ENCODE measurements at regions not wholly inside any gene's neighbourhood (a gene's known extent, or its start where the extent isn't known, plus 50 kb on each side); places are given as distances from the start of the nearest gene placed in this dataset.

DNA sequence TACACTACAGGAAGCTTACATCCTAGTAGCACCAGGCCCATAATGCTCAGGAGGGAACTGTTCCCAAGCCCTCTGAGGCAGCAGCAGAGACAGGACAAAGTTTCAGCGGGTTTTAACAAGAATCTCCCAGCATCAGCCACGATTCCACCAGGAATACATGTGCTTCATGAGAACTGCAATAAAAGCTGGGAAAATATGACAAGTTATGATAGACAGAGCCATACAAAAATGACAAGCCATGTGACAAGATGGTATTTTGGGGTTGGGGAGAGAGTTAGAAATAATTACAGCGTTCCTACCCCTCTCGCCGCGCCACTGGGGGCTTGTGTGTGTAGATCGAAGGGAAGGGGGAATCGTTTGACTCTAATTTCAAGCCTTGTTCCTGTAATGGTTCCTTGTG is 112.7 kb upstream of the CTBP2 start (continued):
- TF ChIP-seq, protein P1, sequence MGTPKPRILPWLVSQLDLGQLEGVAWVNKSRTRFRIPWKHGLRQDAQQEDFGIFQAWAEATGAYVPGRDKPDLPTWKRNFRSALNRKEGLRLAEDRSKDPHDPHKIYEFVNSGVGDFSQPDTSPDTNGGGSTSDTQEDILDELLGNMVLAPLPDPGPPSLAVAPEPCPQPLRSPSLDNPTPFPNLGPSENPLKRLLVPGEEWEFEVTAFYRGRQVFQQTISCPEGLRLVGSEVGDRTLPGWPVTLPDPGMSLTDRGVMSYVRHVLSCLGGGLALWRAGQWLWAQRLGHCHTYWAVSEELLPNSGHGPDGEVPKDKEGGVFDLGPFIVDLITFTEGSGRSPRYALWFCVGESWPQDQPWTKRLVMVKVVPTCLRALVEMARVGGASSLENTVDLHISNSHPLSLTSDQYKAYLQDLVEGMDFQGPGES (IDR thresholded peaks at IDR 0.05; ENCODE audit: low read depth, low read length), result no peak
- TF ChIP-seq JUND (IDR thresholded peaks at IDR 0.05), result no peak

DNA sequence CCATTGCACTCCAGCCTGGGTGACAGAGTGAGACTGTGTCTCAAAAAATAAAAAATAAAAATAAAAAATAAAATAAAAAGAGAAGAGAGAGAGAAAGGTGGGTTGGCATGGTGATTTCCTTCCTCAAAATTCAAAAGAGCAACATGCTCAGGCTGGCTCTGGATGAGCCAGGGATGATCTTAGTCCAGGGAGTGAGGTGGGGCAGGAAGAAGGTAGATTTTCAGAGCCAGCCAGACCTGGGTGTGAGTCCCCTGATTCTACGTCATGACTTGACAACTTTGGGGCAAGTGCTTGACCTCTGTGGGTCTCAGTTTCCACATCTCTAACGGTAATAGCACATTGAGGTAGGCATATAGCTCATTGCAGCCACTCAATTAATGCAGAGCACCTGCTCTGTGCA is 109.4 kb upstream of the CTBP2 start:
- Histone ChIP-seq H3K9me3 (no peaks in the 10 kb centered on the region), H2AFZ (ENCODE audit: low read depth) (no peak overlapping the region), H3K27ac (ENCODE audit: low read depth in 2 of 2, low read length in 1 of 2) (no peak overlapping the region), H3K36me3 (replicated peaks in 1 of 2; ENCODE audit: control insufficient read depth in 1 of 2, insufficient read depth in 2 of 2, low read length in 1 of 2) (no peaks in the 10 kb centered on the region), H3K79me2 (ENCODE audit: insufficient read depth) (no peaks in the 10 kb centered on the region), H3K9ac (no peak overlapping the region), H3K4me2 (no peak overlapping the region), H4K20me1 (ENCODE audit: insufficient read depth) (no peaks in the 10 kb centered on the region), H3K9me2 (no peaks in the 10 kb centered on the region), H3K4me3 (ENCODE audit: low read depth in 2 of 2, low read length in 1 of 2) (no peak overlapping the region), H3K4me1 (ENCODE audit: control insufficient read depth in 1 of 2, insufficient read depth in 2 of 2, low read depth in 1 of 2, low read length in 1 of 2) (peaks cover 0 to 5% of the 10 kb centered on the region in 2 experiments; a peak in 1 of 4 replicates), H3F3A (replicated peaks; ENCODE audit: insufficient read depth) (no peaks in the 10 kb centered on the region), H3K27me3 (ENCODE audit: insufficient read depth) (no peaks in the 10 kb centered on the region)
- POLR2A ChIA-PET, result no interaction called here
- TF ChIP-seq TCF12 (IDR thresholded peaks at IDR 0.05) (no peak), FOXJ3 (CRISPR knock-in tag; IDR thresholded peaks at IDR 0.05) (no peak), SMC3 (IDR thresholded peaks at IDR 0.05; ENCODE audit: low read depth, low read length) (no peak), TAF1 (IDR thresholded peaks at IDR 0.05; ENCODE audit: borderline replicate concordance, low read depth, low read length) (no peak), SIN3A (IDR thresholded peaks at IDR 0.05; ENCODE audit: borderline replicate concordance, low read depth, low read length) (no peak), TEAD4 (IDR thresholded peaks at IDR 0.05; ENCODE audit: borderline replicate concordance, insufficient read depth) (no peak), FOXM1 (IDR thresholded peaks at IDR 0.05; ENCODE audit: low read depth) (no peak), CHD2 (IDR thresholded peaks at IDR 0.05; ENCODE audit: low read length, partially characterized antibody) (no peak), EP300 (IDR thresholded peaks at IDR 0.05; ENCODE audit: borderline replicate concordance in 1 of 2, low read depth in 1 of 2, low read length in 1 of 2) (no peak), POLR2AphosphoS5 (IDR thresholded peaks at IDR 0.05; ENCODE audit: low read depth, low read length) (no peak), GATA2 (CRISPR knock-in tag; IDR thresholded peaks at IDR 0.05) (no peak), RAD21 (IDR thresholded peaks at IDR 0.05; ENCODE audit: low read length) (no peak)
- TF ChIP-seq, protein P2, sequence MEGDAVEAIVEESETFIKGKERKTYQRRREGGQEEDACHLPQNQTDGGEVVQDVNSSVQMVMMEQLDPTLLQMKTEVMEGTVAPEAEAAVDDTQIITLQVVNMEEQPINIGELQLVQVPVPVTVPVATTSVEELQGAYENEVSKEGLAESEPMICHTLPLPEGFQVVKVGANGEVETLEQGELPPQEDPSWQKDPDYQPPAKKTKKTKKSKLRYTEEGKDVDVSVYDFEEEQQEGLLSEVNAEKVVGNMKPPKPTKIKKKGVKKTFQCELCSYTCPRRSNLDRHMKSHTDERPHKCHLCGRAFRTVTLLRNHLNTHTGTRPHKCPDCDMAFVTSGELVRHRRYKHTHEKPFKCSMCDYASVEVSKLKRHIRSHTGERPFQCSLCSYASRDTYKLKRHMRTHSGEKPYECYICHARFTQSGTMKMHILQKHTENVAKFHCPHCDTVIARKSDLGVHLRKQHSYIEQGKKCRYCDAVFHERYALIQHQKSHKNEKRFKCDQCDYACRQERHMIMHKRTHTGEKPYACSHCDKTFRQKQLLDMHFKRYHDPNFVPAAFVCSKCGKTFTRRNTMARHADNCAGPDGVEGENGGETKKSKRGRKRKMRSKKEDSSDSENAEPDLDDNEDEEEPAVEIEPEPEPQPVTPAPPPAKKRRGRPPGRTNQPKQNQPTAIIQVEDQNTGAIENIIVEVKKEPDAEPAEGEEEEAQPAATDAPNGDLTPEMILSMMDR (IDR thresholded peaks at IDR 0.05), result no peak
- TF ChIP-seq, protein P3, sequence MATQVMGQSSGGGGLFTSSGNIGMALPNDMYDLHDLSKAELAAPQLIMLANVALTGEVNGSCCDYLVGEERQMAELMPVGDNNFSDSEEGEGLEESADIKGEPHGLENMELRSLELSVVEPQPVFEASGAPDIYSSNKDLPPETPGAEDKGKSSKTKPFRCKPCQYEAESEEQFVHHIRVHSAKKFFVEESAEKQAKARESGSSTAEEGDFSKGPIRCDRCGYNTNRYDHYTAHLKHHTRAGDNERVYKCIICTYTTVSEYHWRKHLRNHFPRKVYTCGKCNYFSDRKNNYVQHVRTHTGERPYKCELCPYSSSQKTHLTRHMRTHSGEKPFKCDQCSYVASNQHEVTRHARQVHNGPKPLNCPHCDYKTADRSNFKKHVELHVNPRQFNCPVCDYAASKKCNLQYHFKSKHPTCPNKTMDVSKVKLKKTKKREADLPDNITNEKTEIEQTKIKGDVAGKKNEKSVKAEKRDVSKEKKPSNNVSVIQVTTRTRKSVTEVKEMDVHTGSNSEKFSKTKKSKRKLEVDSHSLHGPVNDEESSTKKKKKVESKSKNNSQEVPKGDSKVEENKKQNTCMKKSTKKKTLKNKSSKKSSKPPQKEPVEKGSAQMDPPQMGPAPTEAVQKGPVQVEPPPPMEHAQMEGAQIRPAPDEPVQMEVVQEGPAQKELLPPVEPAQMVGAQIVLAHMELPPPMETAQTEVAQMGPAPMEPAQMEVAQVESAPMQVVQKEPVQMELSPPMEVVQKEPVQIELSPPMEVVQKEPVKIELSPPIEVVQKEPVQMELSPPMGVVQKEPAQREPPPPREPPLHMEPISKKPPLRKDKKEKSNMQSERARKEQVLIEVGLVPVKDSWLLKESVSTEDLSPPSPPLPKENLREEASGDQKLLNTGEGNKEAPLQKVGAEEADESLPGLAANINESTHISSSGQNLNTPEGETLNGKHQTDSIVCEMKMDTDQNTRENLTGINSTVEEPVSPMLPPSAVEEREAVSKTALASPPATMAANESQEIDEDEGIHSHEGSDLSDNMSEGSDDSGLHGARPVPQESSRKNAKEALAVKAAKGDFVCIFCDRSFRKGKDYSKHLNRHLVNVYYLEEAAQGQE (IDR thresholded peaks at IDR 0.05; ENCODE audit: low read depth, low read length), result no peak
- TF ChIP-seq, protein P4, sequence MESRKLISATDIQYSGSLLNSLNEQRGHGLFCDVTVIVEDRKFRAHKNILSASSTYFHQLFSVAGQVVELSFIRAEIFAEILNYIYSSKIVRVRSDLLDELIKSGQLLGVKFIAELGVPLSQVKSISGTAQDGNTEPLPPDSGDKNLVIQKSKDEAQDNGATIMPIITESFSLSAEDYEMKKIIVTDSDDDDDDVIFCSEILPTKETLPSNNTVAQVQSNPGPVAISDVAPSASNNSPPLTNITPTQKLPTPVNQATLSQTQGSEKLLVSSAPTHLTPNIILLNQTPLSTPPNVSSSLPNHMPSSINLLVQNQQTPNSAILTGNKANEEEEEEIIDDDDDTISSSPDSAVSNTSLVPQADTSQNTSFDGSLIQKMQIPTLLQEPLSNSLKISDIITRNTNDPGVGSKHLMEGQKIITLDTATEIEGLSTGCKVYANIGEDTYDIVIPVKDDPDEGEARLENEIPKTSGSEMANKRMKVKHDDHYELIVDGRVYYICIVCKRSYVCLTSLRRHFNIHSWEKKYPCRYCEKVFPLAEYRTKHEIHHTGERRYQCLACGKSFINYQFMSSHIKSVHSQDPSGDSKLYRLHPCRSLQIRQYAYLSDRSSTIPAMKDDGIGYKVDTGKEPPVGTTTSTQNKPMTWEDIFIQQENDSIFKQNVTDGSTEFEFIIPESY (IDR thresholded peaks at IDR 0.05; ENCODE audit: borderline replicate concordance, low read depth), result no peak
- DNase-seq, result no peak
- 17% methylated on average over 2 of the region's 2 CpGs for WGBS (ENCODE audit: low lambda C conversion rate)
- CTCF ChIA-PET, result interaction anchor here (1.0 kb wide), 1 partner anchor 13 kb away, joined by 3 read pairs; no protein-coding TSS in a partner anchor

Measured in SK-N-SH (cell line).